GM19193 (cell line): ENCODE measurements at regions not wholly inside any gene's neighbourhood (a gene's known extent, or its start where the extent isn't known, plus 50 kb on each side); places are given as distances from the start of the nearest gene placed in this dataset.

Source experiments
- POLR2A ChIP-seq: IDR thresholded peaks from 4 replicates; pipeline ENCODE4 v1.6.1; 2011; ENCODE audit not compliant: insufficient read depth, insufficient read length; ENCODE audit errors: extremely low read depth

GRCh38 chr4:115215935-115216334 lies 102.5 kb upstream of the NDST4 start:
- TF ChIP-seq POLR2A, result no peak

DNA sequence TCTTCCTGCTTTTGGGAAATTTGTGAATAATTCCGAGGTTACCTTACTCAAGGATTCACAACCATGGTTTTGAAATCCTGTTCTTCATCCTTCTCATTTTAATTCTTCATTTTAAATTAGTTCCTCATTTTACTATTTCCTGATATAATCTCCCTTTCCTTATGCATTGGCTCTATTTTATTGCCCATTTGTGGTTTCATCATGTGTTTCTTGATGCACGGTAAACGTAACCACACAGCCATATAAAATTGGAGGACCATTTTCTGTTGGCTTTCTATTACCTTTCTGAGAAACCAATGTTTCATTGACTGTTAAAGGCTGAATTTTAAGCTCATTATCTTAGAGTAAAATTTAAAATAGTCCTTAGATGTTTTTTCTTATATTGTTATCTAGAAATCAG lies 100.3 kb upstream of the NDST4 start:
- TF ChIP-seq POLR2A, result no peak

- no peak for TF ChIP-seq POLR2A
These were observed 87.6 kb upstream of the NDST4 start for GRCh38 chr4:115201042-115201330.

GRCh38 chr4:115190529-115190928 lies 77.1 kb upstream of the NDST4 start:
- no peak for TF ChIP-seq POLR2A

GRCh38 chr4:115187136-115187535 lies 73.7 kb upstream of the NDST4 start:
- TF ChIP-seq POLR2A, result no peak

GRCh38 chr4:115171220-115171619 lies 57.8 kb upstream of the NDST4 start:
- no peak for TF ChIP-seq POLR2A

DNA sequence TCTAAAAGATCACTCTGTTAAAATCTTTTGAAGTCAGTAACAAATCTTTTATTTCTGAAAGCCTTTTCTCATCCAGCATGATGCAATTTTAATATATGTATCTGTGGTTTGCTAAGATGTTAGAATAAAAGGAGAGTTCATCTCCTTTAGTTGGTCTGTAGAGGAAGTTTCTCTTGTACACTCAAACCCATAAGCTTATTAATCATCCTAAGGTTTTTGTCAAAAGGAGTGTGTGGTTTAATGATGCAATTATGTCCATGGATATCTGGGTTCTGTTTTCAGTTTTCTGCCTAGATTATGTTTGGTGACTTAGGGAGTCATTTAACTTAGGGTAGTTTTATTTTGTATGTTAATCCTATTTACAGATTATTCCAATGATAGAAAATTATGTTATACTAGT lies 52.1 kb upstream of the NDST4 start:
- TF ChIP-seq POLR2A, result no peak
